HG03565 (cell line): ENCODE measurements at regions not wholly inside any gene's neighbourhood (a gene's known extent, or its start where the extent isn't known, plus 50 kb on each side); places are given as distances from the start of the nearest gene placed in this dataset.
"Not testable (repeated sequence)": the region's sequence is repeated elsewhere in the genome, so short reads cannot be mapped to it uniquely, and the experiment has no call there.

ENCODE experiments used
- ATAC-seq: cut with Tn5 transposase; IDR thresholded peaks from one replicate; pipeline ENCODE4 v1.9.1; 2021; ENCODE audit warnings: mild to moderate bottlenecking, moderate library complexity; ENCODE audit not compliant: unreplicated experiment

DNA sequence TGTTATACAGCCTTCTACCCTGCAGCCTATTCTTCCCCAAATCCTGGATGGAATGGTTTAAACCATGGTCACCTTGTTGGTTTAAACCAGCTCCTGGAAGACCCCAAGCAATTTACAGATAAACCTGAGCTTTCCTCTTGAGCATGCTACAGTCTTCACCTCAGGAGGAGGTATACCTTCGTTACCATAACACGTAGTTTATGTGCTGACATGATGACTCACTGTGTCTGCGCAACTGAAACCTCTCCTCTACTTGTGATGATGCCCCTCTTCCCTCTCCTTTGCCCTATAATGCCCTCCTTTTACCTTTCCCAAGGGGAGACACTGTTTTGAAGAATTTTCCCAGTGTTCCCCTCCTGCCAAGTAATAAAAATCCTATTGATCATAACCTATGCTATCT, 457.3 kb upstream of the RGS18 start:
- no peak for ATAC-seq

GRCh38 chr1:191702124-191702523, 456.1 kb upstream of the RGS18 start:
- ATAC-seq: no peak

GRCh38 chr1:191707288-191707687, 451.0 kb upstream of the RGS18 start:
- ATAC-seq: no peak

DNA sequence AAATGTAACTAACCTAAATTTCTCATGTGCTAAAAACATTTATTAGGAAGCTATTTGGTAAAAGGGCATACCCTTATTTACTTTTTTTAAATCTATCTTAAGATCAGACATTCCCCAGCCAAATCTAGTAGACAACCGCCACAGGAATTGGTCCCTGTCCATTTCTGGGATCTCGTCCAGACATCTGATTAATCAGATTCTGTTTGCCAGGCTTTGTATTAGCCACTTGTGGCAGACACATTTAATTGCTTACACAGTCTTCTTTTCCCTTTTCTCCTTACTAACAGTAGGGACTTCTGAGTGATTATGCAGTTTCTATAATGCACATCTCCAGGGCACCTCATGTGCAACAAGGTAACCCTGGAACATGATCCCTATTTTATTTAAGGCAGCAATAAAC, 449.0 kb upstream of the RGS18 start:
- no peak for ATAC-seq

DNA sequence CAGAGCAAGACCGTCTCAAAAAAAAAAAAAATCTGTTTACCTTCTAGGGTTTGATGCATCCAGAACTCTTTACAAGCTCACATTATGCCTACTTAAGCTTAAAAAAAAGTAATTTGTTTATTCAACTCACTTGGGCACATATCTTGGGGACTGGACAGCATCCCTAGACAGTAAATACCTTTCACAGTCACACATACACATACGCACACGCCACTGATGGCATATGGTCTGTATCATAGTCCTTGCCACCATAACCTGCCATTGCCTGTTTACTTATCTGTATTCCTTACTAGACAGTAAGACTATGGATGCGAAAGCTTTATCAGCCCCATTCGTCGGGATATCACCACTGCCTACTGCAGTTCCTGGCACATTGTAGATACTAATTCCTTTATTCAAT, 446.3 kb upstream of the RGS18 start:
- no peak for ATAC-seq

- ATAC-seq: no peak
Measured at GRCh38 chr1:191714845-191715244, 443.4 kb upstream of the RGS18 start.

DNA sequence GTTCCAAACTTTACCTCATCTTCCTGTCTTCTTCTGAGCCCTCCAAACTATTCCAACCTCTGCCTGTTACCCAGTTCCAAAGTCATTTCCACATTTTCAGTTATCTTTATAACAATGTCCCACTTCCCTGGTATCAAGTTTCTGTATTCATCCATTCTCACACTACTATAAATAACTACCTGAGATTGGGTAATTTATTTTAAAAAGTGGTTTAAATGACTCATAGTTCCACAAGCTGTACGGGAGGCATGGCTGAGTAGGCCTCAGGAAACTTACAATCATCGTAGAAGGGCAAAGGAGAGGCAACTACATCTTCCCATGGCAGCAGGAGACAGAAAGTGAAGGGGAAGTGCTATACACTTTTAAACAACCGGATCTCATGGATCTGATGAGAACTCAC, 428.5 kb upstream of the RGS18 start:
- ATAC-seq: no peak

DNA sequence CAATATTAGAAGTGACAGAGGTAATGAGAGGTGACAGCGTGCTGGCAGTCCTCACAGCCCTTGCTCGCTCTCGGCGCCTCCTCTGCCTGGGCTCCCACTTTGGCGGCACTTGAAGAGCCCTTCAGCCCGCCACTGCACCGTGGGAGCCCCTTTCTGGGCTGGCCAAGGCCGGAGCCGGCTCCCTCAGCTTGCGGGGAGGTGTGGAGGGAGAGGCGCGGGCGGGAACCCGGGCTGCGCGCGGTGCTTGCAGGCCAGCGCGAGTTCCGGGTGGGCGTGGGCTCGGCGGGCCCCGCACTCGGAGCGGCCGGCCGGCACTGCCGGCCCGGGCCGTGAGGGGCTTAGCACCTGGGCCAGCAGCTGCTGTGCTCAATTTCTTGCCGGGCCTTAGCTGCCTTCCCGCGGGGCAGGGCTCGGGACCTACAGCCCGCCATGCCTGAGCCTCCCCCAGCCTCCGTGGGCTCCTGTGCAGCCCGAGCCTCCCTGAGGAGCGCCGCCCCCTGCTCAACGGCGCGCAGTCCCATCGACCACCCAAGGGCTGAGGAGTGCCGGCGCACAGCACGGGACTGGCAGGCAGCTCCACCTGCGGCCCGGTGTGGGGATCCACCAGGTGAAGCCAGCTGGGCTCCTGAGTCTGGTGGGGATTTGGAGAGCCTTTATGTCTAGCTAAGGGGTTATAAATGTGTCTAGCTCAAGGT, 426.5 kb upstream of the RGS18 start:
- ATAC-seq: not testable (repeated sequence)

DNA sequence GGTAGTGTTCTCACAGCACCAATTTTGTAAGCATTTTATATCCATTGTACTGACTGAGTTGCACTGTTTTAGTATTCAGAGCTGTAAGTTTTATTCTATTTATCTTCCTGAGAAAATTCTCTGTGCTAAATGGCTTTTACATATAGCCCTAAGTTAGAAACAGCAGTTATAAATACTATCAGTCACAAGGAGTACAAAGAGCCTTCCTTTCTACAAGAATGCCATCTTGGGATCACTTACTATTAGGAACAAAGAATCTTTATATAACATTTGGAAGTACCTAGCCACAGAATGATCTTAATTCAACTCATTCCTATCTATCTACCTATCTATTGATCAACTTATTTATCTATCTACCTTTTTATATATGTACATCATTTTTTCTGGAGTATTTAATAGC, 423.9 kb upstream of the RGS18 start:
- ATAC-seq: no peak

DNA sequence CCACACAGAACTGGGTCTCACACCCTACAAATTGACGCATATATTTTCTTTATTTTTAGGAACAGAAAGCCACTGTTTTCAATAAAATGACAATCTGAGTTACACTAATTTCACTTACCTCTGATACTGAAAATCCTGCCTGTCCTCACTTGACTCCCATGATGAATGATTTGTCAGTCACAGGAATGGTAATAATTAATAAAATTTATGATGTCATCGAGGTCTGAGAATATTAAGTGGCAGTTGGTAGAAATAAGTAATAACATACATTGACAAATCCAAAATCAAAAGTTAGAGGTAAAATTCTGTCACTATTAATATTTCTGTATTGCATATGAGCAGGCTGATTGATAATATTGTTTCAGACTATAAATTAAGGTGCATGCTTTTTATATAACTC, 418.7 kb upstream of the RGS18 start:
- no peak for ATAC-seq

- no peak for ATAC-seq
Measured at GRCh38 chr1:191752342-191752741, 405.9 kb upstream of the RGS18 start.

GRCh38 chr1:191760016-191760415, 398.2 kb upstream of the RGS18 start:
- no peak for ATAC-seq

GRCh38 chr1:191788551-191788950, 369.7 kb upstream of the RGS18 start:
- ATAC-seq: no peak

DNA sequence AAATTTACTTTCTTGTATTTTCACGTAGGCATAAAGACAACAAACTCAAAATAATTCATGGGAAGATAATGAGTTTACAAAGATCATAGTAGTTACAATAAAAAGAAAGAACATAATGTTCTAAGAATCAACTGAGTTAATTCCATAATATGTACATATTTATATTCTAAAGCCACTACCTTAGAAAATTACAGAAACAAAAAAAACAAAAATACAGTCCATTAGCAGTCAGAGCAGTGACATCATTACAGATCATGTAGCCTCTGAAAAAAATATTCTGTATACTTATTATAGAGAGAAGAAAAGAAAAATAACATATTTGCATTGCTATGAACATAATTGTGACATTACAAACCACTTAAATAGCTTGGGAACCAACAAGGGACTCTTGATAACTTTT, 360.1 kb upstream of the RGS18 start:
- ATAC-seq: no peak

- ATAC-seq: no peak
Measured at GRCh38 chr1:191804311-191804710, 354.0 kb upstream of the RGS18 start.

DNA sequence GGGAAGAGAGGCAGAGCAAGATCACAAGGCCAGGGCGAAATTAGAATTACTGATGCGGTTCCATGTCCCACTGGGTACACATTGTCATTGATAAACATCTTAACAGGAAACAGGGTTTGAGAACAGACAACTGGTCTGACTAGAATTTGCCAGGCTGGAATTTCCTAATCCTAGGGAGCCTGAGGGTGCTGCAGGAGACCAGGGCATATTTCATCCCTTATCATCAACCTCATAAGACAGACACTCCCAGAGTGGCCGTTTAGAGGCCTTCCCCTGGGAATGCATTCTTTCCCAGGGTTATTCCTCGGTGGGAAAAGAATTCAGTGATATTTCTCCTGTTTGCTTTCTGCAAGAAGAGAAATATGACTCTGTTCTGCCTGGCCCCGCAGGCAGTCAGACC, 344.7 kb upstream of the RGS18 start:
- not testable (repeated sequence) for ATAC-seq

DNA sequence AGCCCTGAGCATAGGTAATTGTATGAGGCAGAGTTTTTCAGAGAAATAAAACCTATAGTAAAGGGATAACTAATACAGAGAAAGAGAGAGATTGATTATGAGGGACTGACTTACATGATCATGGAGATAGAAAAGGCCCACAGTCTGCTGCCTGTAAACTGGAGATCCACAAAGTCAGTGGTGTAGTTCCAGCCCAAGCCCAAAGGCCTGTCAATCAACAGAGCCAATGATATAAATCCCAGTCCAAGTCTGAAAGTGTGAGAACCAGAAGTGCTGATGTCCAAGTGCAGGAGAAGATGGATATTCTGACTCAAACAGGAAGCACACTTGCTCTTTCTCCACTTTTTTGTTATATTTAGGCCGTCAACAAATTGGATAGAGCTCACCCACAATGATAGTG, 340.1 kb upstream of the RGS18 start:
- ATAC-seq: no peak

GRCh38 chr1:191831572-191831971, 326.7 kb upstream of the RGS18 start:
- peak; percentile 40 for ATAC-seq

DNA sequence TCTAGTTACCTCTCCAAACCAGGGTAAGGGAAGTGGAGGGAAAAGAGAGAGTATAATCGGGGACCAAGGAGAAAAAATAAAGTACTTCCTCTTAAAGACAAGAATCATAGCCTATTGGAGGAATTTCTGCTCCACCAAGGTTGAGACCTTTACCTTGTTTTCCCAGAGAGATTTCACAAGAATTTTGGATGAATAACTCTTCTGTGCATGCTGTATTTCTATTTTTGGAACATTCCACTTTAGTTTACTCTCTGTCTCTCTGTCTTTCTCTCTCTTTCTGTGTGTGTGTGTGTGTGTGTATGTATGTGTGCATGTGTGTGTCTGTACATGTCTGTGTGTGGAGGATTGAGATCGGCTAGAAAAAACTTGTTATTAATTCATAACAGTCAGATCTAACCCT, 318.4 kb upstream of the RGS18 start:
- no peak for ATAC-seq

DNA sequence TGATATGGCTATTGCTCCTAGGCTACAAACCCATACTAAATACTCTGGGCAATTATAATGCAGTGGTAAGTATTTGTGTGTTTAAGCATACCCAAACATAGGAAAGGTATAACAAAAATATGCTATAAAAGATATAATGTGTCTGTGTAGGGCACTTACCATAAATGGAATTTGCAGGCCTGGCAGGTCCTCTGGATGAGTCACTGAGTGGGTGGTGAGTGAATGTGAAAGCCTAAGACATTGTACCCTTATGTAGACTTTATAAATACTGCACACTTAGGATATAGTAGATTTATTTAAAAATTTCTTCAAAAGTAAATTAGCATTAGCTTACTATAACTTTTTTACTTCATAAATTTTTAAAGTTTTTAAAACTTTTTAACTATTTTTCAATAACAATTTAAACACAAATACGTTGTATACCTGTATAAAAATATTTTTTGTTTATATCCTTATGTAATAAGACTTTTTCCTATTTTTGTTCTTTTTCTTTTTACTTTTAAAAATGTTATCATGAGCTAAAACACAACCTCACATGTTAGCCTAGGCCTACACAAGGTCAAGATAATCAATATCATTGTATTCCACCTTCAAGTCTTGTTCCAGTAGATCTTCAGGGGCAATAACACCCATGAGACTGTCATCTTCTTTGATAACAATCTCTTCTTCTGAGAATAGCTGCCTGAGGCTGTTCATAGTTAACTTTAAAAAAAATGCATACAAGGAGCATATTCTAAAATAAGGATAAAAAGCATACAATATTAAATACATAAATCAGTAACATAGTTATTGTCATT, 306.3 kb upstream of the RGS18 start:
- no peak for ATAC-seq

GRCh38 chr1:191852907-191853306, 305.4 kb upstream of the RGS18 start:
- no peak for ATAC-seq

DNA sequence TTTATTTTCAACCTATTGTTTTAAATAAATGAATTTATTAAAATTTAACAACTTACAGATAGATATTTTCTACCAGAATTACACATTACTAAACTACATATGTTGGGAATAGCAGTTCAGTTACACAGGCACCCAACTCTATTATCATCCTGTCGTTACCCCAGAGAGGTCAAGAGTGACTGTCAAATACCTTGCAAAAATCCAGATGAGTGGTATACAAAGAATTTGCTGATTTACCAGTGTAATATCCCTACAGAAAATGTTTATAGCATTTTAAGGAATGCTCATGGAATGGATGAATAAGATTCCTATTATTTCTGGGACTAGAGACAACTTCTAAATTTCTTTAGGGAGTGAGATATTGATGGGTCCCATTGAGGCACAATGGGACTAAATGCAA, 300.7 kb upstream of the RGS18 start:
- no peak for ATAC-seq

DNA sequence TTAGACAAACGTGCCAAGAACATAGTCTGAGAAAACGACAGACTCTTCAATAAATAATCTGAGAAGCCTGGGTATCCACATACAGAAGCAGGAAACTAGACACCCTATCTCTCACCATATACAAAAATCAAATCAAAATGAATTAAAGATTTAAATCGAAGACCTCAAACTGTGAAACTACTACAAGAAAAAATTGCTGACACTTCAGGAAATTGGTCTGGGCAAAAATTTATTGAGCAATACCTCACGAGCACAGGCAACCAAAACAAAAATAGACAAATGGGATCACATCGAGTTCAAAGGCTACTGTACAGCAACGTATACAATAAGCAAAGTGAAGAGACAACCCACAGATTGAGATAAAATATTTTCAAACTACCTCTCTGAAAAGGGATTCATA, 292.8 kb upstream of the RGS18 start:
- no peak for ATAC-seq
